GM18909 (cell line): ENCODE measurements at regions not wholly inside any gene's neighbourhood (a gene's known extent, or its start where the extent isn't known, plus 50 kb on each side); places are given as distances from the start of the nearest gene placed in this dataset.

Source experiments
- ATAC-seq: cut with Tn5 transposase; IDR thresholded peaks from one replicate; pipeline ENCODE4 v1.9.1; 2021; ENCODE audit warnings: mild to moderate bottlenecking; ENCODE audit not compliant: unreplicated experiment, poor library complexity

- ATAC-seq = no peak
Observed at GRCh38 chr13:33508060-33508459, 222.5 kb upstream of the STARD13 start.

GRCh38 chr13:33509642-33510229 lies 224.2 kb upstream of the STARD13 start:
- ATAC-seq = no peak

GRCh38 chr13:33510350-33510970 lies 224.9 kb upstream of the STARD13 start:
- ATAC-seq = no peak

GRCh38 chr13:33512880-33513554 lies 227.5 kb upstream of the STARD13 start:
- no peak for ATAC-seq

DNA sequence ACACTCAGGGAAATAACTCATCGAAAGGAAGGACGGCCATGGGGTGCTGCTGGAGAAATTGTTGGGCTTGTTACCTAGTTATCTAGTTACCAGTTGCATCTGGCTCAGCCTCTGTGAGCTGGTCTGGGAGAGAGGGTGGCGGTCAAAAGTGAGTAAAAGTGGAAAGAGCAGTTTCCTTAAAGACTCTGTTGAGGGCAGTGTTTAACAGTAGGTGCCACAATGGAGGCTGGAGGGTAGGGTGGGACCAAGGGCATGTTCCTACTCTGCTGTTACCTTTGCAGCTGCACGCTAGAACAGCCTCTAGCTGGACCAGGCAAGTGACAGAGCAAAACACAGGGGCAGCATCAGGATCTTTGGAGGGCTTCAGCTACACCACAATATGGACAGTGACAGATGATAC lies 228.8 kb upstream of the STARD13 start:
- ATAC-seq = no peak

DNA sequence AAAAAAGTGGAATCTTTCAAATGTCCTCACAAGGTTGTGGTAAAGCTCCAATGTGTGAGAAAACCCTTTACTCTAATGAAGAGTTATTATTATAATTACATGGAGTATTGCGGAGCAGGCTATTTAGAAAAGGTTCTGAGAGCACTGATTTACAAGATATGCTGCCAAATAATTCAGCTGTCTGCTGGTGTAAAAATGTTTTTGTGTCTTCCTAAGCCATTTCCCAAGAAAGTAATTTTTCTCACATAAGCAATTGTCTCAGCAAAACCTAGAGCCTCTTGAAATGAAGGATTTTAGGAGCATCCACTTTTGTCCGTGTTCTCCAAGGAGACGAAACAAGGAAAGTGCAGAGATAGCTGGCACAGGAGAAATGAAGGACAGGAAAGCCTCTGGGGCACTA lies 229.6 kb upstream of the STARD13 start:
- ATAC-seq = no peak

DNA sequence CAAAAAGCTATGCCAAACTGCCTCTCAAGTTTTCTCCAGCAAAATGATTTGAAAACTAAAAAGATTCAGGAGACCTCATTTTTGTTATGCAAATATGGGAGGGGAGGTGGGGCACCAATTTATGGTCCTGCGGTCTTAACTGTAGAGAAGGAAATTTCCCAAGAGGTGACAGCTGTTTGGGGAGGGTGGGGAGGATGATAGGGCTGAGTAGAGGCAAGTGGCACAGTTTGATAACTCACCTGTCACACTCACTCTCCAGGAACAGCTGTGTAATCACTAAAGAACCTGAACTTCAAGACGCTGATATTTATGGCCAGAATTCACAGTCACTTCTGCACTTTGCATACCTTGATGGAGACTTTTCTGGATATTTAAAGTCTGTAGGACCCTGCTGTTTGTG lies 232.9 kb upstream of the STARD13 start:
- ATAC-seq = no peak

DNA sequence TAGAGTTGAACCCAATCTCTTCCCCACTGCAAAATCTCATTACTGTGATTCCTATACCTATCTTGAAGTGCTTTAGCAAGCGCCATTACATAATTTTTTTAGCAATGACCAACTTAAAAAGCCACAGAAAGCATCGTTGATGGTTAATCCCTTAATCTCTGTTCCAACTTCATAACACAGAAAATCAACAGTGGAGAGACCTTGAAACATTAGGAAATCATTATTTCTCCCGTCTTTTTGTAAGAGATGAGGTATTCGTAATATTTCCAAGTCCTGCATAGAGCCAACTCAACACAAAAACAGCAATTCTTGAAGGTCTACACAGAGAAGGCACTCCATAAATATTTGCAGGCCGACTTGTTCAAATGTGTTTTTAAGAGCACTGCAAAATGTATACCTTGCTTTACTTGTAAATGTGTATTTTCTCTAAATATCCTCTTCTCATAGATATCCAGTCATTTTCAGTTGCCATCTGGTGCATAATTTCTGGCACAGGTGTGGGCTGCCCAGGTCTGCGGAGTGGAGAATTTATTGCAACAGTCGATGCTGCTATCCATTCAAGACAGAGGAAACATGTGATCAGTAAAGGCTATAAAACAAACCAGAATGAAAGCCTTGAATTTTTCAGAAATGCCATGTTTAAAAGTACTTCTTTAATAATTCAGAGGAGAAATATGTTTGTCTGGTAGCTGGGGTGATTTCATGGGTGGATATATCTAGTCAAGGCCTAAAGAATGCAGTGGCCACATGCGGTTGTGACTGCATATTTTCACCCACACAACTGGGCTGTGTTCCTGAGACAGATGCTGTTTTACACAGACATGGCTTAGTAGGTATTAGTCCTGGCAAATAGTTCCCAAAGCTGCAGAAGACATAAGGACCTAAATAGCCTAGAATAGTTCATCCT lies 234.3 kb upstream of the STARD13 start:
- no peak for ATAC-seq

DNA sequence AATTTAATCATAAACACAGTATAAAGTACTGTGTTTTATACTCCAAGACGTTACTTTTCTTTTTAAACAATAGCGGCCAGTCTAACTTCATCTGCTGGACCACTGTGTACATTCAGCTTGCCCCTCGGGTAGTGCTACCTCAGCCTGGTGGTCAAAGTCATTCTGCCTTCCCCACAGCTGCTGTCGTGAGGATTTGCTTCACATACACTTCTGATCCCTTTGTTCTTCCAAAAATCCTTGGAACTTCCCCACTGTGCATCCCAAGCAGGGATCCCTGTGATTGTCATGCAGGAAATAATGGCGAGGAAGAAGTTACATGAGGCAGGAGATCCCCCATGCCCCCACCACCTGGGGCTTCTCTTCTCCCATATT lies 234.9 kb upstream of the STARD13 start:
- ATAC-seq = no peak

DNA sequence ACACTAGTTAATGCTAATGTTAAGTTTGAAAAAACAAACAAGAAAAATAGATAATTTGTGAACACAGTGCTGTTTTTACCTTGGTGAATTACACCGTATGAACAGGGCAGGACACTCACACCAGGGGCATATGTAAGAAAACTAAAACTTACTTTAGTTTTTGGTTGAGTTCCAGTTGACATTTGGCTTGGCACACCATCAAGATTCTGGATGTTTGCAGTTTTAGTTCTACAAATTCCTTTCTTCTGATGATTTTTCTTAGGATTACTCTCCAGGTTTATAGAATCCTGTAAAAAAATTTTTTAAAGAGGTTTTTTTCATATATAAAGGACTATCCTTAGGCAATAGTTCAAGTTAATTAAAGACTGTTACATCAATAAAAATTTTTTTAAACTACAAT lies 238.5 kb upstream of the STARD13 start:
- no peak for ATAC-seq

GRCh38 chr13:33525763-33526162 lies 240.2 kb upstream of the STARD13 start:
- ATAC-seq = no peak

GRCh38 chr13:33526718-33527117 lies 241.2 kb upstream of the STARD13 start:
- ATAC-seq = no peak

DNA sequence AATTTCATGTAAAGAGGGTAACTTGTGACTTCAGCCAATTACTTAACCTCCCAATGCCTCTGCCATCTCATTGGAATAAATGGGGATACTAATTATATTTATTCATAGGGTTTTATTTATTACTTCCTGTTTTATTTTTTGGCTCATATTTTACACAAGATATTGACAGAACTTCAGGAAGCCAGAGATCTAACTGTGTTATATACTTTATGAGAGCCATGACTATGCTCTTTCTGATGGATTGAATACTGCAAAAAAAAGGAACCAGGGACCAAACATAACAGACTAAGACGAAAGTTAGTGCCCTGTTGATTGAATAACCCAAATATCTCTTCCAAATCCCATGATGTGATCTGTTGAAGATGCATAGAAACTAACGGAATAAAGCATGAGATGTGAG lies 243.3 kb upstream of the STARD13 start:
- no peak for ATAC-seq

DNA sequence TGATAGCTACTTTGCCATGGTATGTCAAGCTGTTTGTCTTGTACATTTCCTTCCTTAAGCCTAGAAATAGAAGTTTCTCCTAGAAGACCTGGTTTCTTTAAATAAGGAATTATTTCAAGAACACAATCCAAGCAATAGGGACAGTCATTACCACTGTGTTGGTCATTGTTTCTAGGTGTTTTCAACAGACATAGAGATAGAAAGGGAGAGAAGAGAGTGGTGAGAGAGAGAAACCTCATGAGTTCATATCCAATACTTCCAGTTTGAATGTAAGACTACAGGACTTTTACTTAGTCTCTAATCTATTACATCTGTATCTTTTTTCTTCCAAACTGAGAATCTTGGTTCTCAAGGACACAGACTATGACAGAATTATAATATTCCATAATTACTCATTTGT lies 245.9 kb upstream of the STARD13 start:
- ATAC-seq = no peak

GRCh38 chr13:33535061-33535460 lies 249.5 kb upstream of the STARD13 start:
- no peak for ATAC-seq

GRCh38 chr13:33536601-33537000 lies 251.0 kb upstream of the STARD13 start:
- no peak for ATAC-seq

DNA sequence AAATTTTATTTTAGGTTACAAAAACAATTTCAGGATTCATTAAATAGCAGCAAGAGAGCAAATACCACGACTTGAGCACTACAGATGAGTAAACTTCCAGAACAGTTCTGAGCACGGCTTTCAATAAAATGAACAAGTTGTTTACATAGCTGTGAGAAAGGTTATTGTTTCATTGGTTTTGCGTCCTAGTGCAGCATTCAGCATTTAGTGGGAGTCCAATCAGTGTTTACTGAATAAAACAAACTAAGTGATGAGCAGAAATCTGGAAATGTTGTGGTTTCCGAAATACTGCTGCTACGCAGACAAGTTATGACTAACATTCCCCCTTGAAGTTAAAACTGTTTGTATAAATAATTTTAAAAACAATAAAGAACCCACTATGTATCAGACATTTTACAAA lies 251.5 kb upstream of the STARD13 start:
- no peak for ATAC-seq

- ATAC-seq = no peak
Observed at GRCh38 chr13:33537676-33538075, 252.1 kb upstream of the STARD13 start.

DNA sequence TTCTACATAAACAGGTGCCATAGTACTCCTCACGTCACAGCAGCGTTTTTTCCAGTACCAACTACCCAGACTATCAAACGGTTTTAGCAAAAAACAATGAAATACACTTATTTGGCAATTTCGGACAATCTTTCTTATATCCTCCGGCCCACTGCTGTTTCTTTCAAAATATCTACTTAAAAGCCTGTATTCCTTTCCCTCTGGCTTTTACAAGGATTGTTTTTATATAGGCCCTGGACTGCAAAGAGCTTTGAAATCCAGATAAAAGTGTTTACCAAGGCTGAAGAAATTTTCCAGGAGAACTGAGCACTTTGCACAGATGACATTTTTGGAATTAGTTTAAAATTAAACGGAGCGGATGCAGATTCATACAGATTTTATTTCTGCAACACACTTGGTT lies 255.9 kb upstream of the STARD13 start:
- no peak for ATAC-seq

DNA sequence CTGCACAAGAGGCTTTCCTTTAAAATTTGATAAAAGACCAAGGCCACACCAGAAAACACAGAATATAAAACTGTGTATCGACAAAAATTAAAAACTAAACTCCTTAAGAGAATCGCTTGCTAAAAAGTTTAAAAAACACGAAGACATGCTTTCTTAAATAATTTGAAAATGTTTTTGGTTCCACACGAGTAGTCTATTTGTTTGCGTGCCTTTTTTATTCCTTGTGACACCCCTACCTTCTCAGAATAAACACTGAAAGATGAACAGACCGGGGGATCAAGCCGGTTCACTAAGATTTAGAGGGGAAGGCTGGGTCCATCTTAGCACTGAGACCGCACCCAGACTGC lies 256.4 kb upstream of the STARD13 start:
- ATAC-seq = no peak
